ENCODE measurements at regions not wholly inside any gene's neighbourhood (a gene's known extent, or its start where the extent isn't known, plus 50 kb on each side); places are given as distances from the start of the nearest gene placed in this dataset.

DNA sequence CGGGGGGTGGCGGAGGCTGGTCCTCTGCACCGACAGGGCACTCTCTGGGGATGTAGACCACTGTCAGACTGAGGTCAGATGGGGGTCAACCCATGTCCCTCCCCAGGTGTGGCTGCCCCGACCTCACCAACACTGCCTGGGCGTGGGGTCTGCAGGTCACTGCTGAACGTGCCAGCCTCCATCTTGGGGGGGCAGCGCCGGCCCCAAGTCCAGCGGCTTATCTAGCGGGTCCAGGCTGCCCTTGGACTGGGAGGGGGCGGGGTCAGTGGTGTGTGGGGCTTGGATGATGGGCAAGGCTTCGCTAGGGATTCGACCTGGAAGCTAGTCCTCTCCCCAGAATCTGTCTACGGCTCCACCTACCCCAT lies 178.2 kb downstream of the IGLL1 start:
- no peak for DNase-seq
- Histone ChIP-seq H3K4me3 (peak overlapping the region in 5 of 12 donors; percentile 23 to 45 (median 33)), H3K4me1 (peaks cover 0 to 9% (median 0%) of the 10 kb centered on the region in 12 donors), H3K27me3 (peaks cover 0 to 19% (median 0%) of the 10 kb centered on the region in 9 donors), H3K27ac (no peak overlapping the region), H3K9me3 (peaks cover 0 to 3% (median 0%) of the 10 kb centered on the region in 12 donors), H3K36me3 (no peaks in the 10 kb centered on the region)
- 42 to 58% (median 51%) methylated on average over 14 of the region's 14 CpGs for WGBS, 4 donors
- no peak for ATAC-seq
- TF ChIP-seq POLR2A (IDR thresholded peaks at IDR 0.05) (no peak), CTCF (IDR thresholded peaks at IDR 0.05) (no peak)
- intact Hi-C loops (cut with DNase I): loop anchor here in 3 of 10 donors (5.0 to 10.0 kb wide), 2 partner anchors 133 to 135 kb away; no protein-coding TSS in a partner anchor

DNA sequence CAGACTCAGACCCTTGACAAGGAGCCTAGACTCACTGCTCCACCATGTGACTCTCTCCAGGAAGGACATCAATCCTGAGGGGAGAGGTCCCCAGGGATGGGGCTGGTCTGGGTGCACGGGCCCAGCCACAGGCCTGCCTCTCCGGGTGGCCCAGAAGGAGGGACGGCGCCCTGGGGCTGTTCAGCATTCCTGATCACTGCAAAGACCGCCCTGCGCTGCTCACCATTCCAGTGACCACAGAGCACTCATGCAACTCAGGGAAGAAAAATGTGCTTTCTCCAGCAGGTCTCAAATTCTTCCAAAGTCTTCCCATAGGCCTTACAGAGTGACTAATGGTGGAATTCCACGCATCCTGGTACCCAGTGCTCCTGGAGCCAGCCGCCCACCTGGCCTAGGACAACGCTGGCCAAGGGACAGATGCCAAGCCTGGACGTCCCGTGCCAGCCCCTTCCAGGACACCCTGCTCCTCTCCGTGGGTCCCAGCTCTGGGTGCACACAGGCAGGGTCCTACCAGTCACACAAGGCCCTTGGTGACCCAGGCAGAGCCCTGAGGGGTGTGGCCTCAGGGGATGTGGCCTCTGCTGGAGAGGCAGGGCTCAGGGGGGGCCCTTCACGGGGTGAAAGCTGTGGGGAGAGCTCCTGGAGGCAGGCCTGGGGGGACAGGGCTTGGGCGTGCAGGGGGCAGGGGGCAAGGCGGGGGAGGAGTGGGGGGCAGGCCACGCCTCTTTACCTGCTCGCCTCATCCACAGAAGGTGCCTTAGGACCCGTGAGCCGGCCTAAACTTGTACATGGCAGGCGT lies 178.8 kb downstream of the IGLL1 start:
- no peak for DNase-seq
- H3K9me3 ChIP-seq: peaks cover 0 to 3% (median 0%) of the 10 kb centered on the region in 12 donors
- H3K4me3 ChIP-seq: no peak overlapping the region
- peaks cover 0 to 19% (median 0%) of the 10 kb centered on the region in 9 donors for H3K27me3 ChIP-seq
- H3K27ac ChIP-seq: no peak overlapping the region
- peaks cover 0 to 9% (median 0%) of the 10 kb centered on the region in 12 donors for H3K4me1 ChIP-seq
- 81 to 83% (median 82%) methylated on average over 15 to 20 of the region's 20 CpGs for WGBS, 4 donors
- intact Hi-C loops (cut with DNase I): loop anchor here in 3 of 10 donors (5.0 to 10.0 kb wide), 2 partner anchors 133 to 136 kb away; no protein-coding TSS in a partner anchor
- no peak for ATAC-seq
- no peak for TF ChIP-seq POLR2A (IDR thresholded peaks at IDR 0.05)
- no peak for TF ChIP-seq CTCF (IDR thresholded peaks at IDR 0.05)
- H3K36me3 ChIP-seq: no peaks in the 10 kb centered on the region

- intact Hi-C loops (cut with DNase I): loop anchor here in 3 of 10 donors (5.0 to 10.0 kb wide), 2 partner anchors 134 to 137 kb away; no protein-coding TSS in a partner anchor
- Histone ChIP-seq H3K36me3 (no peaks in the 10 kb centered on the region), H3K27ac (no peak overlapping the region), H3K4me1 (peaks cover 0 to 9% (median 0%) of the 10 kb centered on the region in 12 donors), H3K9me3 (no peaks in the 10 kb centered on the region), H3K27me3 (peaks cover 0 to 15% (median 0%) of the 10 kb centered on the region in 9 donors), H3K4me3 (no peak overlapping the region)
- DNase-seq (no peak), ATAC-seq (no peak)
- TF ChIP-seq CTCF (IDR thresholded peaks at IDR 0.05): no peak
- no peak for TF ChIP-seq POLR2A (IDR thresholded peaks at IDR 0.05)
- WGBS, 4 donors: 78 to 93% (median 88%) methylated on average over 23 of the region's 23 CpGs
Observed at GRCh38 chr22:23400286-23400981, 179.7 kb downstream of the IGLL1 start.

Measured in heart left ventricle (tissue), 16 donors.